PFSK-1 (cell line): ENCODE measurements at regions not wholly inside any gene's neighbourhood (a gene's known extent, or its start where the extent isn't known, plus 50 kb on each side); places are given as distances from the start of the nearest gene placed in this dataset.

ENCODE experiments used
- FOXP2 ChIP-seq: optimal IDR thresholded peaks from 2 replicates; pipeline ENCODE3; 2011; ENCODE audit warnings: borderline replicate concordance, control low read depth, inconsistent platforms; ENCODE audit not compliant: insufficient read depth; ENCODE audit errors: extremely low read length, extremely low read depth
- POLR2AphosphoS5 ChIP-seq: IDR thresholded peaks from 2 replicates; pipeline ENCODE4 v1.6.1; 2012; ENCODE audit warnings: low read depth, mild to moderate bottlenecking, control low read depth, low read length, moderate library complexity
- SIN3A ChIP-seq: IDR thresholded peaks from 2 replicates; pipeline ENCODE4 v1.6.1; 2012; ENCODE audit warnings: mild to moderate bottlenecking, low read length, moderate library complexity, borderline replicate concordance; ENCODE audit not compliant: insufficient read depth
- TAF1 ChIP-seq: IDR thresholded peaks from 2 replicates; pipeline ENCODE4 v1.6.1; 2012; ENCODE audit warnings: low read length, control low read depth, borderline replicate concordance; ENCODE audit not compliant: insufficient read depth
- TF ChIP-seq, protein P1 (sequence below), 2 experiments: IDR thresholded peaks; 2 replicates each; pipeline versions ENCODE4 v1.6.1 to v1.8.0; 2011 to 2012; ENCODE audit warnings: low read depth in 2 of 2, low read length in 2 of 2, control low read depth in 1 of 2, inconsistent platforms in 1 of 2, mild to moderate bottlenecking in 1 of 2, moderate library complexity in 1 of 2; ENCODE audit not compliant: insufficient read depth in 1 of 2

- no peak for TF ChIP-seq POLR2AphosphoS5
- TF ChIP-seq, protein P1, sequence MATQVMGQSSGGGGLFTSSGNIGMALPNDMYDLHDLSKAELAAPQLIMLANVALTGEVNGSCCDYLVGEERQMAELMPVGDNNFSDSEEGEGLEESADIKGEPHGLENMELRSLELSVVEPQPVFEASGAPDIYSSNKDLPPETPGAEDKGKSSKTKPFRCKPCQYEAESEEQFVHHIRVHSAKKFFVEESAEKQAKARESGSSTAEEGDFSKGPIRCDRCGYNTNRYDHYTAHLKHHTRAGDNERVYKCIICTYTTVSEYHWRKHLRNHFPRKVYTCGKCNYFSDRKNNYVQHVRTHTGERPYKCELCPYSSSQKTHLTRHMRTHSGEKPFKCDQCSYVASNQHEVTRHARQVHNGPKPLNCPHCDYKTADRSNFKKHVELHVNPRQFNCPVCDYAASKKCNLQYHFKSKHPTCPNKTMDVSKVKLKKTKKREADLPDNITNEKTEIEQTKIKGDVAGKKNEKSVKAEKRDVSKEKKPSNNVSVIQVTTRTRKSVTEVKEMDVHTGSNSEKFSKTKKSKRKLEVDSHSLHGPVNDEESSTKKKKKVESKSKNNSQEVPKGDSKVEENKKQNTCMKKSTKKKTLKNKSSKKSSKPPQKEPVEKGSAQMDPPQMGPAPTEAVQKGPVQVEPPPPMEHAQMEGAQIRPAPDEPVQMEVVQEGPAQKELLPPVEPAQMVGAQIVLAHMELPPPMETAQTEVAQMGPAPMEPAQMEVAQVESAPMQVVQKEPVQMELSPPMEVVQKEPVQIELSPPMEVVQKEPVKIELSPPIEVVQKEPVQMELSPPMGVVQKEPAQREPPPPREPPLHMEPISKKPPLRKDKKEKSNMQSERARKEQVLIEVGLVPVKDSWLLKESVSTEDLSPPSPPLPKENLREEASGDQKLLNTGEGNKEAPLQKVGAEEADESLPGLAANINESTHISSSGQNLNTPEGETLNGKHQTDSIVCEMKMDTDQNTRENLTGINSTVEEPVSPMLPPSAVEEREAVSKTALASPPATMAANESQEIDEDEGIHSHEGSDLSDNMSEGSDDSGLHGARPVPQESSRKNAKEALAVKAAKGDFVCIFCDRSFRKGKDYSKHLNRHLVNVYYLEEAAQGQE (IDR thresholded peaks at IDR 0.05; ENCODE audit: insufficient read depth in 1 of 2, low read depth in 2 of 2, low read length in 2 of 2), result no peak
Observed at GRCh38 chr11:23632293-23632692, 772.0 kb upstream of the CCDC179 start.

- TF ChIP-seq POLR2AphosphoS5, result no peak
- no peak for TF ChIP-seq TAF1
- no peak for TF ChIP-seq FOXP2
- no peak for TF ChIP-seq SIN3A
- TF ChIP-seq, protein P1 (IDR thresholded peaks at IDR 0.05; ENCODE audit: insufficient read depth in 1 of 2, low read depth in 2 of 2, low read length in 2 of 2), result no peak
Observed at GRCh38 chr11:23644443-23644842, 784.2 kb upstream of the CCDC179 start.

DNA sequence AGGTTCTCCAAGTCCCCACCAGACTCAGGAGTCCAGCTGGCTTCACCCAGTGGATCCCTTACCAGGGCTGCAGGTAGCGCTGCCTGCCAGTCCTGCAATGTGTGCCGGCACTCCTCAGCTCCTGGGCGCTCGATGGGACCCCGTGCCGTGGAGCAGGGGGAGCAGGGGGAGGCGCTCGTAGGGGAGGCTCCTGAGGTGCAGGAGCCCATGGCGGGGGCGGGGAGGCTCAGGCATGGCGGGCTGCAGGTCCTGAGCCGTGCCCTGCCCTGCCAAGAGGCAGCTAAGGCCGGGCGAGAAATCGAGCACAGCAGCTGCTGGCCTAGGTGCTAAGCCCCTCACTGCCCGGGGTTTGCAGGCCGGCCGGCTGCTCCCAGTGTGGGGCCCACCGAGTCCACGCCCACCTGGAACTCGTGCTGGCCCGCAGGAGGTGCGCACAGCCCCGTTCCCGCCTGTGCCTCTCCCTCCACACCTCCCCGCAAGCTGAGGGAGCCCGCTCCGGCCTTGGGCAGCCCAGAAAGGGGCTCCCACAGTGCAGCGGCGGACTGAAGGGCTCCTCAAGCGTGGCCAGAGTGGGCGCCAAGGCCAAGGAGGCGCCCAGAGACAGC is 792.9 kb upstream of the CCDC179 start:
- TF ChIP-seq FOXP2, result no peak
- TF ChIP-seq SIN3A, result no peak
- TF ChIP-seq POLR2AphosphoS5, result no peak
- TF ChIP-seq, protein P1 (IDR thresholded peaks at IDR 0.05; ENCODE audit: insufficient read depth in 1 of 2, low read depth in 2 of 2, low read length in 2 of 2), result no peak
- no peak for TF ChIP-seq TAF1

- TF ChIP-seq FOXP2 (no peak), SIN3A (no peak), POLR2AphosphoS5 (no peak), TAF1 (no peak)
- TF ChIP-seq, protein P1 (IDR thresholded peaks at IDR 0.05; ENCODE audit: insufficient read depth in 1 of 2, low read depth in 2 of 2, low read length in 2 of 2), result no peak
Observed at GRCh38 chr11:23668324-23668723, 808.0 kb upstream of the CCDC179 start.

DNA sequence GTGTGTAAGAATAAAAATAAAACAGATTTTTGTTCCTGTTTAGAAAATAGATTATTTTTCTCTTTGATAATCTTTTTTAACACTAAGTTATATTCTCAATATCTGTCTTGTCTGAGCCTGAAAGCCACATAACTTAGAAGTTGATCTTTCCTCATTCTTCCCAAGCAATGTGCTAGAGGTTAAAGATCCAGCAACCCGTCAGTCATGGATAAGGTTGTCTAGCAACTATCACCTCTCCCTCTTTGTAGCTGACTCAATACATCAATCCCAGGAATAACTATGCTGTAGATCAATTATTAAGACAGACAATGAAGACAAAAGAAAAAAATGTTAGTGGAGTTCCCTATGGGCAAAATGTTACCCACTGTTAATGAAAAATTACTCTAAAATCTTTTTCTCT is 813.1 kb upstream of the CCDC179 start:
- TF ChIP-seq POLR2AphosphoS5, result no peak
- TF ChIP-seq, protein P1 (IDR thresholded peaks at IDR 0.05; ENCODE audit: insufficient read depth in 1 of 2, low read depth in 2 of 2, low read length in 2 of 2), result no peak
- TF ChIP-seq TAF1, result no peak
- TF ChIP-seq SIN3A, result no peak
- TF ChIP-seq FOXP2, result no peak
